Upper lobe of right lung (tissue), 1 donor: ENCODE measurements at regions not wholly inside any gene's neighbourhood (a gene's known extent, or its start where the extent isn't known, plus 50 kb on each side); places are given as distances from the start of the nearest gene placed in this dataset.
A peak's percentile ranks its signal among the peaks of the same experiment; 100 is the strongest.

Experiments
- ATAC-seq: fragments of 200-7000 bp; cut with Tn5 transposase; one replicate; pipeline ENCODE4 v1.9.1; 2020; ENCODE audit warnings: mild to moderate bottlenecking, moderate library complexity
- DNase-seq: peaks from one replicate; pipeline ENCODE4 v3.0.0-alpha.2; 2020
- H3K27ac ChIP-seq: fragments of 200-600 bp; one replicate; pipeline ENCODE4 v1.8.0; 2022
- H3K27me3 ChIP-seq: fragments of 200-600 bp; one replicate; pipeline ENCODE4 v1.8.0; 2022; ENCODE audit warnings: mild to moderate bottlenecking
- H3K36me3 ChIP-seq: fragments of 200-600 bp; one replicate; pipeline ENCODE4 v1.8.0; 2022
- H3K4me1 ChIP-seq: fragments of 200-600 bp; one replicate; pipeline ENCODE4 v1.8.0; 2022
- H3K4me3 ChIP-seq: fragments of 200-600 bp; one replicate; pipeline ENCODE4 v1.8.0; 2022; ENCODE audit warnings: mild to moderate bottlenecking
- H3K9me3 ChIP-seq: fragments of 200-600 bp; one replicate; pipeline ENCODE4 v1.8.0; 2022
- intact Hi-C: fragments of 100-400 bp; cut with DNase I; formaldehyde crosslinking; loops from one replicate; pipeline ENCODE4 v1.11.0; 2022
- TF ChIP-seq, protein P1 (sequence below): fragments of 200-600 bp; IDR thresholded peaks from one replicate; pipeline ENCODE4 v1.8.0; 2022; ENCODE audit warnings: antibody characterized with exemption
- donor health status: DM: no; HTN: yes; CAD: no; lungs with severe emphysema.

DNA sequence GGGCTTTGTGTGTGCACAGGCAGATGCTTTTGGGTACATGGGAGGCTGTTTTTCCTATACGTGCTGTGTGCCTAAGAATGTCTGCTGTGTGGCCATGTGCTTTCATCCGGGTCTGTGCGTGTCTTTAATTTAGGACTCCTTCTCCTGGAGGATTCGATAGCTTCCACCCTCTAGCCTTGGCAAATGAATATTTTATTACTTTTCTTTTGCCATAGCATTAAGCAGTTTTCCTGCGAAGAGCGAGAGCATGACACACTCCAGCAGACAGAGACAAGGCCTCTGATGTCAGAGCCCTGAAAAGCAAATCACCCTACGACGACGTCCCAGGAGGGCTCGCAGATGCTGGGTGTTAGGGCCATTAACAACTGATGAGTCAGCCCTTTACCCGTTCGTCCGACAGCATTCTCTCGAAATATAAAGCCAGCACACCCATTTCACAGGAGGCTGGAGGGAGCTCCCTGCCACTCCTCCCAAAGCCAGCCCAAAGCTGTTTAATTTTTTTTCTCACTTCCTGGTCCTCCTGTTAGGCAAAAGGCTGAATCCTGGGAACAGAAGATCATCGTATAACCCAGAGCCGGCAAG, 311.3 kb upstream of the ZMIZ1 start:
- intact Hi-C loops, result no loop called here
- ATAC-seq (no peak), DNase-seq (no peak)
- TF ChIP-seq, protein P1, sequence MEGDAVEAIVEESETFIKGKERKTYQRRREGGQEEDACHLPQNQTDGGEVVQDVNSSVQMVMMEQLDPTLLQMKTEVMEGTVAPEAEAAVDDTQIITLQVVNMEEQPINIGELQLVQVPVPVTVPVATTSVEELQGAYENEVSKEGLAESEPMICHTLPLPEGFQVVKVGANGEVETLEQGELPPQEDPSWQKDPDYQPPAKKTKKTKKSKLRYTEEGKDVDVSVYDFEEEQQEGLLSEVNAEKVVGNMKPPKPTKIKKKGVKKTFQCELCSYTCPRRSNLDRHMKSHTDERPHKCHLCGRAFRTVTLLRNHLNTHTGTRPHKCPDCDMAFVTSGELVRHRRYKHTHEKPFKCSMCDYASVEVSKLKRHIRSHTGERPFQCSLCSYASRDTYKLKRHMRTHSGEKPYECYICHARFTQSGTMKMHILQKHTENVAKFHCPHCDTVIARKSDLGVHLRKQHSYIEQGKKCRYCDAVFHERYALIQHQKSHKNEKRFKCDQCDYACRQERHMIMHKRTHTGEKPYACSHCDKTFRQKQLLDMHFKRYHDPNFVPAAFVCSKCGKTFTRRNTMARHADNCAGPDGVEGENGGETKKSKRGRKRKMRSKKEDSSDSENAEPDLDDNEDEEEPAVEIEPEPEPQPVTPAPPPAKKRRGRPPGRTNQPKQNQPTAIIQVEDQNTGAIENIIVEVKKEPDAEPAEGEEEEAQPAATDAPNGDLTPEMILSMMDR, result no peak
- H3K4me1 ChIP-seq, result peaks cover 19% of the 10 kb centered on the region
- H3K27me3 ChIP-seq, result no peaks in the 10 kb centered on the region
- H3K36me3 ChIP-seq, result no peaks in the 10 kb centered on the region
- H3K4me3 ChIP-seq, result no peak overlapping the region
- H3K27ac ChIP-seq, result no peak overlapping the region
- no peaks in the 10 kb centered on the region for H3K9me3 ChIP-seq

DNA sequence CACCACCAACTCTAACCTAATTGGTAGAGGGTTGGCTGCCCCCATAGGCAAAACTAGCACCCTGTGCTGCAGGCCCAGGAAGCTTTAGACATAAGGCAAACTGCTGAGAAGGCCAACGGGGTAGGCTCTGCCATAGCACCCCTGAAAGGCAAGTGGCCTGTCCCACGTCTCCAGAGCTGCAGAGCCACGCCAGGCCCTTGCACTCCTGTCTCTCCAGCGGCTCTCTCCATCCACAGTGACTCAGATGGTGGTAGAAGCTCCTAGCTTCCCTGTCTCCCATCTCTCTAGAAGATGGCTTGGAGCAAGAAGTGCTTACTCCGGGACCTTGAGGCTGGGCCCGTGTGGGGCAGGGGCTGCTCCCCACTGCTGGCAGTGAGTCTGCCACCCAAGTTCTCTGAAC, 310.6 kb upstream of the ZMIZ1 start:
- TF ChIP-seq, protein P1, result no peak
- no peak overlapping the region for H3K4me3 ChIP-seq
- no peak for DNase-seq
- intact Hi-C loops, result no loop called here
- H3K9me3 ChIP-seq, result no peaks in the 10 kb centered on the region
- H3K36me3 ChIP-seq, result no peaks in the 10 kb centered on the region
- ATAC-seq, result no peak
- H3K27ac ChIP-seq, result no peak overlapping the region
- H3K4me1 ChIP-seq, result peaks cover 19% of the 10 kb centered on the region
- no peaks in the 10 kb centered on the region for H3K27me3 ChIP-seq

DNA sequence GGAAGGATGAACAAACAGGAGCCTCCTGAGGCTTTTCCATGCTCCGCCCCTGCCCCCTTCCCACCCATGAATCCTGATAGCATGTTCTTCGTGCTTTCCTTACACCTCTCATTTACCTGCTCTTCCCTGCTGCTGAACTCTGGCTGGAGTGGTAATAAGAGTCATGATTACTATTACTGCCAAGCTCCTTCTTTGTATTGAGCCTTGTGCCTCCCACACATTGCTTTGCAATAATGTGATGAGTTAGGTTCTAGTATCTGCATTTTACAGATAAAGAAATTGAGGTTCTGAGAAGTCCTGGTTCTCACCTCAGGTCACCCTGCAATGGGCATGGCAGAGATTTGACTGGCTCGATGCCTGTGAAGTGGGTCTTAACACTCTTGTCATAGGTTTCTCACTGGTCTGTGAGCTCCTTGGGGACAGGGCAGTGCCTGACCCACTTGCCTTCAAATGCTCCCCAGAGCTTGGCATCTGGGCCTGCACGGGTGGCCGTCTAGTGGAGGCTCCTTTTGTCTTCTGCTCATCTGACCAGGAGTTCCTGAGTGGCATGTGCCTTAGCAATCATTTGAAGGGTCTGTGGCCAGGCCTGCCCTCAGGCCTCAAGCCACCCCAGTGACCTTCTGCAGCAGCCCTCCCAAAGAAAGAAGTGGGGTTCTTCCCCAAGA, 309.2 kb upstream of the ZMIZ1 start:
- Histone ChIP-seq H3K27ac (no peak overlapping the region), H3K9me3 (no peaks in the 10 kb centered on the region), H3K4me3 (no peak overlapping the region), H3K4me1 (peaks cover 19% of the 10 kb centered on the region), H3K36me3 (no peaks in the 10 kb centered on the region), H3K27me3 (no peaks in the 10 kb centered on the region)
- peak; percentile 48 for DNase-seq
- no peak for ATAC-seq
- TF ChIP-seq, protein P1, result no peak
- intact Hi-C loops, result no loop called here

DNA sequence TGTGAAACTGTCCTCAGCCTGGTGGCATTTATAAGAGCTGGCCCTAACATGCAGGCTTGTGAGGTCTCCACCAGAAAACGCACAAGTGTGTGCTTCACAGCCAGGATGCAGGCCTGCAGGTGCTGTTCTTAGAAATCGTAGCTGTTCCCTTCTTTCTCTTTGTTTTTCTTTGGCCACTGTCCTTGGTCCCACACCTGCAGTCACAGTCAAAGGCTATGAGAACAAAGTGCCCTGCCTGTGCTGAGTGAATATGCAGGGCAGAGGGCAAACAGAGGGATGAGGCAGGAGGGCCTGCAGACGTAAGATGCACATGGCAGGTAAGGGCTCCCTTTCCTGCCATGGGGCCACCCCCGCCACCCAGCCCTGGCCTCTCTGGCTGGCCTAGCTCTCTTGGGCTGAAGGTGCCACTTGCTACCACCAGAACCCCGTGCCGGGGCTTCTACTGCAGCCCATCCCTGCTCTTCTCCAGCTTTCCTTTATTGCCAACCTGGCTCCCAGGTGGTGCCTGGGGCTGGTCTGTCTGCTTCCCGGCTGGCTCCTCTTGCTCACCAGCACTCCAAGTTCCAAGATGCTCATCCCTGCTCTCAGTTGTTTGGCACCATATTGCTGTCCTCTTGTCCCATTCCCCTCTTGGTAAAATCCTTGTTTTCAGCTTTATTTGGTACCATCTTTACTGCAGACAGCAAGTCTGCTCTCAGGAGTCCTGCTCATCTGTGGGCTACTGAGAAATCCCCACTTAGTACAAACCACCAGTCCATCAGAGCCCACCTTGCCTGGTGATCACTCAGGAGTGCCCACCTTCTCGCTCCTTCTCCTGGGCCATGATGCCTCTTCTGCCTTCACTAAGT, 308.1 kb upstream of the ZMIZ1 start:
- no peak overlapping the region for H3K4me3 ChIP-seq
- TF ChIP-seq, protein P1, result no peak
- no peaks in the 10 kb centered on the region for H3K36me3 ChIP-seq
- peaks cover 19% of the 10 kb centered on the region for H3K4me1 ChIP-seq
- H3K27ac ChIP-seq, result no peak overlapping the region
- H3K27me3 ChIP-seq, result no peaks in the 10 kb centered on the region
- intact Hi-C loops, result no loop called here
- peak; percentile 45 for DNase-seq
- H3K9me3 ChIP-seq, result no peaks in the 10 kb centered on the region
- ATAC-seq, result no peak

DNA sequence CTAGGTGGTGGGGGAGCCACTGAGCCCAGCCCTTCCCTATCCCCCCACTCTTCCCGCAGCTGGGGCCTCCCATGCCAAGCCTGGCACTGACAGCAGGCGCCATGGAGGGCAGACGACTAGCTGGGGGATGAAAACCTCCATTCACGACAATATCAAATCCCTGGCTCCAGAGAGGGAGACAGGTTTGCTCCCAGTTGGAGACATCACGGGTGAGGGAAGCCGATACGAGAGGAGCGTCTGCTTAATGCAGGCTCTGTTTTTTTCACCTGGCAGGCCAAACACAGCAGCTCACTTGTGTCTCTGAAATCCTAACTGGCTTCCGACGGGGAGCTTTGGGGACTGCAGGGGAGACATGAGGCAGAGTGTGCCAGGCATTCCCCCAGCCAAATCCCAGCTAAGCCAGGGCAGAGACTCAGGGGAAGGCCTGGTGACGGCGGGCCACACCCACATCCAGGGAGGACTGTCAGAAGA, 307.4 kb upstream of the ZMIZ1 start:
- intact Hi-C loops, result no loop called here
- TF ChIP-seq, protein P1, result no peak
- no peak overlapping the region for H3K4me3 ChIP-seq
- H3K27ac ChIP-seq, result no peak overlapping the region
- H3K9me3 ChIP-seq, result no peaks in the 10 kb centered on the region
- peaks cover 14% of the 10 kb centered on the region for H3K4me1 ChIP-seq
- H3K27me3 ChIP-seq, result no peaks in the 10 kb centered on the region
- ATAC-seq (no peak), DNase-seq (peak; percentile 51)
- no peaks in the 10 kb centered on the region for H3K36me3 ChIP-seq
